Right atrium auricular region (tissue), 2 donors: ENCODE measurements at regions not wholly inside any gene's neighbourhood (a gene's known extent, or its start where the extent isn't known, plus 50 kb on each side); places are given as distances from the start of the nearest gene placed in this dataset.

ENCODE experiments used
- DNase-seq: peaks from one replicate; pipeline ENCODE4 v3.0.0-alpha.2; 2019; ENCODE audit warnings: low spot score
- H3K27ac ChIP-seq, 2 donors: fragments of 200-600 bp; sonication (generic); 1 replicate in 1 of 2; 2 replicates in 1 of 2; pipeline ENCODE4 v1.5.1; 2016 to 2019
- H3K27me3 ChIP-seq, 2 donors: fragments of 200-600 bp; sonication (generic); one replicate each; pipeline versions ENCODE4 v1.5.1 to v1.6.0; 2017 to 2019
- H3K36me3 ChIP-seq: fragments of 200-600 bp; sonication (generic); one replicate; pipeline ENCODE4 v1.5.1; 2016
- H3K4me1 ChIP-seq, 2 donors: fragments of 200-600 bp; sonication (generic); one replicate each; pipeline versions ENCODE4 v1.5.1 to v1.6.0; 2017 to 2019
- H3K4me3 ChIP-seq, 2 donors: fragments of 200-600 bp; sonication (generic); 1 replicate in 1 of 2; 2 replicates in 1 of 2; pipeline ENCODE4 v1.5.1; 2017 to 2019; ENCODE audit warnings: mild to moderate bottlenecking in 1 of 2, moderate library complexity in 1 of 2
- H3K9me3 ChIP-seq, 2 donors: fragments of 200-600 bp; sonication (generic); one replicate each; pipeline ENCODE4 v1.5.1; 2019
- TF ChIP-seq, protein P1 (sequence below), 2 donors: fragments of 200-600 bp; sonication (generic); IDR thresholded peaks; one replicate each; pipeline ENCODE4 v1.5.1; 2019; ENCODE audit warnings: antibody characterized with exemption in 2 of 2

DNA sequence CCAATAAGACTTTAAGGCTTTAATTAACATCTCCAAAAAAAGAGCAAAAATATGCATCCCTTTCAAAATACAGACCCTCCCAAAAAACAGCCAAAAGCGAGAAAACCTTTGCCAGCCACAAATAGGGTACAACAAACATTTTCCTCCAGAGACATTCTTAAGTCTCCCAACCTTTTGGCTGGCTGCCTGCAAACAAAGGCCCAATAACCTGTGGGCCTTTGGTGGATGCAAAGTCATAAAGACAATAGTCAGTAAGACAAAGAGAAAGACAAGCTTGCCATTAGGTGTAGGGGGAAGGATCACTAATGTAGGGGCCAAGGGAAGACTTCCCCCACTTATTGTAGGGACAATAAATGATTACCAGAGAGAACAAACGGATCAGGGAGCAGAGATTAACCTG lies 215.5 kb upstream of the ZFP42 start:
- H3K27ac ChIP-seq, result no peak overlapping the region
- H3K4me1 ChIP-seq, result no peaks in the 10 kb centered on the region
- H3K9me3 ChIP-seq, result peaks cover 0 to 21% of the 10 kb centered on the region in 2 donors
- H3K27me3 ChIP-seq, result no peaks in the 10 kb centered on the region
- no peak for DNase-seq
- H3K36me3 ChIP-seq, result no peaks in the 10 kb centered on the region
- no peak overlapping the region for H3K4me3 ChIP-seq
- TF ChIP-seq, protein P1, sequence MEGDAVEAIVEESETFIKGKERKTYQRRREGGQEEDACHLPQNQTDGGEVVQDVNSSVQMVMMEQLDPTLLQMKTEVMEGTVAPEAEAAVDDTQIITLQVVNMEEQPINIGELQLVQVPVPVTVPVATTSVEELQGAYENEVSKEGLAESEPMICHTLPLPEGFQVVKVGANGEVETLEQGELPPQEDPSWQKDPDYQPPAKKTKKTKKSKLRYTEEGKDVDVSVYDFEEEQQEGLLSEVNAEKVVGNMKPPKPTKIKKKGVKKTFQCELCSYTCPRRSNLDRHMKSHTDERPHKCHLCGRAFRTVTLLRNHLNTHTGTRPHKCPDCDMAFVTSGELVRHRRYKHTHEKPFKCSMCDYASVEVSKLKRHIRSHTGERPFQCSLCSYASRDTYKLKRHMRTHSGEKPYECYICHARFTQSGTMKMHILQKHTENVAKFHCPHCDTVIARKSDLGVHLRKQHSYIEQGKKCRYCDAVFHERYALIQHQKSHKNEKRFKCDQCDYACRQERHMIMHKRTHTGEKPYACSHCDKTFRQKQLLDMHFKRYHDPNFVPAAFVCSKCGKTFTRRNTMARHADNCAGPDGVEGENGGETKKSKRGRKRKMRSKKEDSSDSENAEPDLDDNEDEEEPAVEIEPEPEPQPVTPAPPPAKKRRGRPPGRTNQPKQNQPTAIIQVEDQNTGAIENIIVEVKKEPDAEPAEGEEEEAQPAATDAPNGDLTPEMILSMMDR (IDR thresholded peaks at IDR 0.05), result no peak

DNA sequence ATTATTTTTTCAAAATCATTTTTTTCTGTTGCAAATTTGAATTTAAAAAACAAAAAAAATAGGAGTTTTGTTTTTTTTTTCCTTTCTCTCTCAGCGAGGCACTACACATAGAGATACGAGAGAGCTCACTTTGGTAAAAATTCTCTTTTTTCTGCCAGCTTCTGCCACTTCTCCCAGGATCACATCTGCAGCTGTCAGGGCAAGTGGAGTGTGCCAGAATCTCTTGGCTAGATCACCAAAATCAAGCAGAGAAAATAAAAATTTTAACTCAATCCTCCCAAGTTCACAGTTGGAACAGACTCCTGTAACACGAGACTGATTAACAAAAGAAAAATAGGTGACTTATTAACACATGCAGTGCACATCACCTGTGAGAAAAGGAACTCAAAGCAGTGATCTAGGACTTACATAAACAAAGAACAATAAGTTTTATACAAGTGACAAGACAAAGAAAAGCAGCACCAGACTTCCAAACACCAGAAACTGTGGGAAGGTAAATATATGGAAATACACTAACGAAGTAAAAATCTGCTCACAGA lies 213.2 kb upstream of the ZFP42 start:
- Histone ChIP-seq H3K4me1 (no peaks in the 10 kb centered on the region), H3K36me3 (no peaks in the 10 kb centered on the region), H3K27me3 (no peaks in the 10 kb centered on the region), H3K9me3 (peaks cover 0 to 21% of the 10 kb centered on the region in 2 donors), H3K4me3 (no peak overlapping the region), H3K27ac (no peak overlapping the region)
- TF ChIP-seq, protein P1 (IDR thresholded peaks at IDR 0.05), result no peak
- DNase-seq, result no peak

DNA sequence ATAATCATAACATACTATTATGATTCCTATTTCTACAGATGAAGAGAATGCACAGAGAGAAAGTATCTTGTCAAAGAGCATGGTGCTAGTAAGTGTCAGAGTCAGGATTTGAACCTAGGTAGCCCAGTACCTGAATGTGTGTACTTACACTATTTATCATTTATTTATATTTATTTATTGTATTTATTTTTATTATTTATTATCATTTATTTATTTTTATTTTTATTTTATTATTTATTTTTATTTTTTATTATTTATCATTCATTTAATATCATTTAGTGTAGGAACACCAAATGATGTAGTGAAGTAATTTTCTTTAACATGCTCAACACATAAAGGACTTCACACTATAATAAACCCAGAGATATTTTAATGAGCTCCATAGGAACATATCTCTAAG lies 209.4 kb upstream of the ZFP42 start:
- Histone ChIP-seq H3K4me1 (no peaks in the 10 kb centered on the region), H3K36me3 (no peaks in the 10 kb centered on the region), H3K9me3 (peaks cover 0 to 12% of the 10 kb centered on the region in 2 donors), H3K27me3 (no peaks in the 10 kb centered on the region), H3K4me3 (no peak overlapping the region), H3K27ac (no peak overlapping the region)
- no peak for DNase-seq
- TF ChIP-seq, protein P1 (IDR thresholded peaks at IDR 0.05), result no peak

DNA sequence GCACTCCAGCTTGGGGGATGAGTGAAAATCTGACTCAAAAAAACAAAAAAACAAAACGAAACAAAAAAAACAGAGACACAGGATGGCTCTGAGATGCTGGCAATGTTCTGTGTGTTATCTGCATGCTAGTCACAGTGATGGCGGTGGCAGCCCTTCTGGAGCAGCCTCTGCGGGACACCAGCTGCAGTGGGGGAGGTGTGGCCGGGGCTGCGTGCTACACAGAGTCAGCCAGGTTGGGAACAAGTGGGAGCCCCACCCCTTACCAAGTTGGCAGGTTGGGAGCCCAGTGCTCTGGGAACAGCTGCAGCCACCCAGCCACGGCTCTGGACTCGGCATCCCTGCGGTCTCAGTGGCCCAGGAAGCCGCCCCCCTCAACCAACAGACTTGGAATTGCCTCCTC lies 206.5 kb upstream of the ZFP42 start:
- Histone ChIP-seq H3K36me3 (no peaks in the 10 kb centered on the region), H3K27ac (no peak overlapping the region), H3K27me3 (no peaks in the 10 kb centered on the region), H3K4me3 (no peak overlapping the region), H3K9me3 (peaks cover 0 to 9% of the 10 kb centered on the region in 2 donors), H3K4me1 (no peaks in the 10 kb centered on the region)
- DNase-seq, result no peak
- TF ChIP-seq, protein P1 (IDR thresholded peaks at IDR 0.05), result no peak

DNA sequence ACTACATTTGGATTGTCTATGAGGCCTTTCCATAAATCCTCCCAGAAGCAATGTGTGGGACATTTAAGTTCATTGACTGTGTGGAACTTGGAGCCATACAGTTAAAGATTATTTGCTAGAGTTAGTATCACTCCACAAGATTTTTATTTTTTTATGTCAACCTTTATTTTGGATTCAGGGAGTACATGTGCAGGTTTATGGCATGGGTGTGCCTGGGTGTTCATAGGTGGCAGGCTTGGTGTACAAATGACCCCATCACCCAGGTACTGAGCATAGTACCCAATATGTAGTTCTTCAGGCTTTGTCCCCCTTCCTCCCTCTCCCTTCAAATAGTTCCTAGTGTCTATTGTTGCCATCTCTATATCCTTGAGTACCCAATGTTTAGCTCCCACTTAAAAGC lies 199.8 kb upstream of the ZFP42 start:
- H3K36me3 ChIP-seq, result no peaks in the 10 kb centered on the region
- TF ChIP-seq, protein P1 (IDR thresholded peaks at IDR 0.05), result no peak
- no peaks in the 10 kb centered on the region for H3K27me3 ChIP-seq
- H3K4me3 ChIP-seq, result no peak overlapping the region
- DNase-seq, result no peak
- H3K9me3 ChIP-seq, result peaks cover 0 to 19% of the 10 kb centered on the region in 2 donors
- H3K27ac ChIP-seq, result no peak overlapping the region
- H3K4me1 ChIP-seq, result no peaks in the 10 kb centered on the region

DNA sequence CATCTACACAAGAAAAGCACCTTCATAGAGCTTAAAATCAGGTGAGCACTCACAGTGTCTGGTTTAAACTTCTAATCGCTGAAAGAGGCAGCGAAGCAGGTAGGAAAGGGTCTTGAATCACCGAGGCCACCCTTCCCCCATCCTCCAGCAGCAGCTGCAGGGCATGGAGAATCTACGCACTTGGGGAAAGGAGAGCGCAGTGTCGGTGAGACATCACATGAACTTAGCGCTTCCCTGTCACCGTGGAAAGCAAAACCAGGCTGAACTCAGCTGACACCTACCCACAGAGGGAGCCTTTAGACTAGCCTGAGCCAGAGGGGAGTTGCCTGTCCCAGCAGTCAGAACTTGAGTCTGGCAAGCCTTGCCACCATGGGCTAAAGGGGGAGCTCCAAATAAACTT lies 197.2 kb upstream of the ZFP42 start:
- Histone ChIP-seq H3K36me3 (no peaks in the 10 kb centered on the region), H3K9me3 (peaks cover 0 to 20% of the 10 kb centered on the region in 2 donors), H3K4me3 (no peak overlapping the region), H3K4me1 (no peaks in the 10 kb centered on the region), H3K27me3 (no peaks in the 10 kb centered on the region), H3K27ac (no peak overlapping the region)
- TF ChIP-seq, protein P1 (IDR thresholded peaks at IDR 0.05), result no peak
- DNase-seq, result no peak
